Mucosa of rectum (tissue), 2 donors: ENCODE measurements at regions not wholly inside any gene's neighbourhood (a gene's known extent, or its start where the extent isn't known, plus 50 kb on each side); places are given as distances from the start of the nearest gene placed in this dataset.

Experiments used
- H3K27ac ChIP-seq, 2 donors: one replicate each; pipeline ENCODE4 v1.7.0; 2013; ENCODE audit warnings: inconsistent platforms in 2 of 2, low read depth in 2 of 2, low read length in 2 of 2
- H3K27me3 ChIP-seq, 2 donors: one replicate each; pipeline ENCODE4 v1.7.0; 2013; ENCODE audit warnings: low read length in 2 of 2; ENCODE audit not compliant: control insufficient read depth in 2 of 2, insufficient read depth in 2 of 2
- H3K36me3 ChIP-seq, 2 donors: one replicate each; pipeline ENCODE4 v1.7.0; 2013; ENCODE audit warnings: low read length in 2 of 2; ENCODE audit not compliant: control insufficient read depth in 2 of 2, insufficient read depth in 2 of 2
- H3K4me1 ChIP-seq, 2 donors: one replicate each; pipeline ENCODE4 v1.7.0; 2013; ENCODE audit warnings: low read length in 2 of 2, mild to moderate bottlenecking in 1 of 2; ENCODE audit not compliant: control insufficient read depth in 2 of 2, insufficient read depth in 2 of 2
- H3K4me3 ChIP-seq, 2 donors: one replicate each; pipeline ENCODE4 v1.7.0; 2013; ENCODE audit warnings: low read length in 2 of 2
- H3K9ac ChIP-seq, 2 donors: one replicate each; pipeline ENCODE4 v1.7.0; 2013; ENCODE audit warnings: low read length in 2 of 2, low read depth in 1 of 2, mild to moderate bottlenecking in 1 of 2
- H3K9me3 ChIP-seq, 2 donors: one replicate each; pipeline ENCODE4 v1.7.0; 2013; ENCODE audit warnings: low read length in 2 of 2; ENCODE audit not compliant: control insufficient read depth in 2 of 2
- donor health status: healthy.
- donor health status: Normal muscosa, but diverticular disease.

DNA sequence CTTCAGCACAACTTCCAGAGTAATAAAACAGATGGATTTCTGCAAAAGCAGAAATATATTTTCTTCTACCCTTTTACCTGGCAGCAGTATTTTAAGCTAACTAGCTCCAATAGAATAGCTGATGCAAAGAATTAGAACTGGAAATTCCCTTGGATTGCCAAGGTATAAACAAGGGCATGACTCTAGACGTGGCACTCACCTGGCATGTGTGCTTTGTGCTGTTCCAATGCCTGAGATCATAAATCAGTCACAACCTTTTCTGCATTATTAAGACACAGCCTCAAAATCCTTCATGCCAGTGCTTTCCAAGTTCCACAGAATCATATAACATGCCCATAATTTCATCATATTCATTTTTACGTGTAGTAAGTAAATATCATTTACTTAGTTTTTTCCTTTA lies 1048.7 kb downstream of the ADGRL2 start:
- Histone ChIP-seq H3K9ac (no peak overlapping the region), H3K4me3 (no peak overlapping the region), H3K27me3 (no peaks in the 10 kb centered on the region), H3K9me3 (no peaks in the 10 kb centered on the region), H3K36me3 (no peaks in the 10 kb centered on the region), H3K27ac (no peak overlapping the region), H3K4me1 (no peaks in the 10 kb centered on the region)

DNA sequence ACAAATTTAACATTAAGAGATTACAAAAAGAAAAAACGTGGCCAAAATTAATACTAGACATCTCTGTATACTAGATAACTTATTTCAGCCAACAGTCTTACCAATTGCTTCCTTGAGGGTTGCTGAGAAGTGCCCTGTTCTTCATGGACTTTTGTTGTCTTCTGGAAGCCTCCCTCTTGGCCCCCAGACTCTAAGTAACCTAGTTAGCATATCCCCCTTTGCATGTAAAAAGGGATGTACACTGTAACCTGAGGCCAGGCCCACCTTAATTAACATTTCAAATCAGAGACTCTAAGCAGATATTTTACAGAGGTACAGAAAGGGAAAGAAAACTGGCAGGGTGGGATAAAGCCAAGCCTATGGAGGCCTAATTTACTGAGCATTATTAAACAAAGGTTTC lies 1047.3 kb downstream of the ADGRL2 start:
- Histone ChIP-seq H3K4me1 (no peaks in the 10 kb centered on the region), H3K9me3 (no peaks in the 10 kb centered on the region), H3K27ac (no peak overlapping the region), H3K4me3 (no peak overlapping the region), H3K9ac (no peak overlapping the region), H3K36me3 (no peaks in the 10 kb centered on the region), H3K27me3 (no peaks in the 10 kb centered on the region)

DNA sequence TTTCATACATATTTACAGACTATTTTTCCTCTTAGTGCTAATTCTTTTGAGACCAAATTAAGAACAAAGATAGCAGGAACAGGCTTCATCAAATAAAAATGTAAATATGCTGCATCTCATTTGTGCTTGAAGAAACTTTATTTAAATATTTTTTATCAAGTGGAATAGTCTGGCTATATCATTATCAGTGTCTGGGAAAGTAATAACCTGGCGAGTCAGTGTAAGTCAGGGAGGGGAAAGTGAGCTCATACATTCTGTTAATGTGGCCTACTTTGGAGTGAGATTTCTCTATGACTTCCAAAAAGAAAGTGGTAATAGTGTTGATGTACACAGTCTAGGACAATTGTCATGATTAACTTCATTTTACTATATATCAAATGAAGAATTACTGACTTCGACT lies 1045.1 kb downstream of the ADGRL2 start:
- Histone ChIP-seq H3K9me3 (no peaks in the 10 kb centered on the region), H3K27me3 (no peaks in the 10 kb centered on the region), H3K4me1 (no peaks in the 10 kb centered on the region), H3K9ac (no peak overlapping the region), H3K4me3 (no peak overlapping the region), H3K36me3 (no peaks in the 10 kb centered on the region), H3K27ac (no peak overlapping the region)

DNA sequence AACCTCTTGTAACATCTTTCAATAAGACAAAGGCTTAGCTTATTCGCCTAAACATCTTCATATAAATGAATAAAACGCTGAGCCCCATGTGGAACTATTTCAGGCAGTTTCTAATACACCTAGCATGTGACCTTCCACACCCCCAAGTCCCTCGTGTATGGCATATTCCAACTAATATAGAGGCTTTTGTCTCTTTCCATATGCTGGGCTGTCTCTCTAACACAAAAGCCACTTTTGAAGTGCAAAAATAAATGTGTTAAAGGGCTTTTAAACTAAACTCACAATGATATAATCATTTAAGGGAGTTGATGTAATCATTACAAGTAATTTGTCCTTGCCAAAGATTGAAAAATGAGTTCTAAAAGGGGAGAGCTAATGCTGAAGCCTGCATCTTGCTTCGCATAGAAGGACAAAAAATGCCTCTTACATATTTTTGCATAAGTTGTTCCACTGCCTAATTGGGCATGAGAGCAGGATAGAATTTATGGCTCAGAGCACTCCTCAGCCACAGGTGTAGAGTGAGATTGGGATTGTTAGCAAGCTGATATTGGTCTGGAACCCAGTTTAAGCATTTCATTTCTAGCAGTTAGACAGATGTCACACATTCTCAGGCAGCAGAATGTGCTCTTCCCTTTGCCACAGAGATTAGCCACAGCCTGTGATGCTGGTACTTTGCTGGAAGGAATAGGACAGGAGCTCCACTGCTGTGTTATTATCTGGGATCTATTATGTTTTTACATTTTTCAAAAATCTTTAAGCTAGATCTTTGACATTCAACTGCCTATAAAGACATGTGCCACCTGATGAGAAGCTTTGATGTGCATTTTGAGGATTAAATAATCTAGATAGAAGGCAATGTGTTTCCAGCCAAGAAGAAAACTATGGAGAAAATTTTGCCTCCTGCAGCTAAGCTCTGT lies 1044.4 kb downstream of the ADGRL2 start:
- Histone ChIP-seq H3K36me3 (no peaks in the 10 kb centered on the region), H3K9me3 (no peaks in the 10 kb centered on the region), H3K4me3 (no peak overlapping the region), H3K27me3 (no peaks in the 10 kb centered on the region), H3K27ac (no peak overlapping the region), H3K9ac (no peak overlapping the region), H3K4me1 (no peaks in the 10 kb centered on the region)

DNA sequence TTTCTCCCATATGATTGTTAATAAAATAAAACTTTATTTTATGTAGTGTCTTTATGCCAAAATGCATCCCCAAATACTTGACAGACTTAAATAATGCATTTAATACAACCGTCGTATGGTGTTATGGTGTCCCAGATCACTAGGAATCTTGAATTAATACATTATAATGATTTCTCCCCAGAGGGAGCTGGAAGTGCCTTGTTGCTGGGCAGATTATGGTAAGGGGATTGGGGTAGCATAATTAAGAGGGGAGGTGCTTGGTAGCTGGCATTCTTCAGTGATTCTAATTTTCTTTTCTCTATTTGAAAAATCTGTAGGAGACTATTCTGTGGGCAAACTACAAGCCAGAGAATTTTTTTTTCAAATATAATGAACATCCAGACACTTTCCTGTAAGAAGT lies 1043.7 kb downstream of the ADGRL2 start:
- Histone ChIP-seq H3K36me3 (no peaks in the 10 kb centered on the region), H3K4me1 (no peaks in the 10 kb centered on the region), H3K9me3 (no peaks in the 10 kb centered on the region), H3K27me3 (no peaks in the 10 kb centered on the region), H3K4me3 (no peak overlapping the region), H3K9ac (no peak overlapping the region), H3K27ac (no peak overlapping the region)

DNA sequence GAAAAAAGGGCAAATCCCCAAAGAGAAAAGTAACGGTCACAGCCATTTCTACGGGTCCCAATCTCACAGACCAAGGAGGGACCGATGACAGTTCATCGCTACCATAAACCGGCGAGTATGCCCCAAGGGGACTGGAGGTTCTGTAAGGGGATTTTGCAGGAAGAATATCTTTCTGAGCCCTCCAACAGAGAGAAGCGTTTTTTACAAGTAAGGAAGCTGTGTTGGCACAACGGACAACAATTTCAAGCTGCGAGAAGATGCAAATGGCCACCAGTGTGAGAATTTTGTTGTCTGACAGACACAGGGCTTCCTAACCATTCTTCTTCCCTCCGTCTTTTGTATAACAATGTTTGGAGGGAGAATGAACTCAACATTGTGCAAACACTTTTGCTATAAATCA lies 1043.1 kb downstream of the ADGRL2 start:
- no peaks in the 10 kb centered on the region for H3K27me3 ChIP-seq
- H3K9me3 ChIP-seq: no peaks in the 10 kb centered on the region
- H3K27ac ChIP-seq: no peak overlapping the region
- no peak overlapping the region for H3K4me3 ChIP-seq
- H3K4me1 ChIP-seq: no peaks in the 10 kb centered on the region
- no peak overlapping the region for H3K9ac ChIP-seq
- no peaks in the 10 kb centered on the region for H3K36me3 ChIP-seq

DNA sequence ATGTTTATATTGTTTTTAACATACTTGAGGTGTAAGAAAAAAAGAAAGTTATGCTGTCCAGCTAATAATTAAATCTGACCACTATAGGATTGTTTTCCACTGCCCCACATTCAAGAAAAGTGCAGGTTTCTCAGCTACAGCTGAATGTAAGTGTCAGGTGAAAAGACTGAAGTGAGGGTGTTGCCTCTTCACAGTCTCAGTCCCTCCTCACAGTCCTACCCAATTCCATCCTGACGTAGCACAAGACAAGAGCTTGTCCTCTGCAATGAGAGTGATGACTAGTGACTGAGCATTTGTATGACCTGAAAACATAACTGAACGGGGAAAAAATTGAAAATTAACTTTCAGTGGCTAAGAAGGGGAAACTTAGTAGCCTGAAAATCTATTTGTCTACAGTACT lies 1039.5 kb downstream of the ADGRL2 start:
- H3K27ac ChIP-seq: no peak overlapping the region
- H3K27me3 ChIP-seq: no peaks in the 10 kb centered on the region
- H3K4me1 ChIP-seq: no peaks in the 10 kb centered on the region
- no peak overlapping the region for H3K9ac ChIP-seq
- H3K36me3 ChIP-seq: no peaks in the 10 kb centered on the region
- H3K4me3 ChIP-seq: no peak overlapping the region
- no peaks in the 10 kb centered on the region for H3K9me3 ChIP-seq

DNA sequence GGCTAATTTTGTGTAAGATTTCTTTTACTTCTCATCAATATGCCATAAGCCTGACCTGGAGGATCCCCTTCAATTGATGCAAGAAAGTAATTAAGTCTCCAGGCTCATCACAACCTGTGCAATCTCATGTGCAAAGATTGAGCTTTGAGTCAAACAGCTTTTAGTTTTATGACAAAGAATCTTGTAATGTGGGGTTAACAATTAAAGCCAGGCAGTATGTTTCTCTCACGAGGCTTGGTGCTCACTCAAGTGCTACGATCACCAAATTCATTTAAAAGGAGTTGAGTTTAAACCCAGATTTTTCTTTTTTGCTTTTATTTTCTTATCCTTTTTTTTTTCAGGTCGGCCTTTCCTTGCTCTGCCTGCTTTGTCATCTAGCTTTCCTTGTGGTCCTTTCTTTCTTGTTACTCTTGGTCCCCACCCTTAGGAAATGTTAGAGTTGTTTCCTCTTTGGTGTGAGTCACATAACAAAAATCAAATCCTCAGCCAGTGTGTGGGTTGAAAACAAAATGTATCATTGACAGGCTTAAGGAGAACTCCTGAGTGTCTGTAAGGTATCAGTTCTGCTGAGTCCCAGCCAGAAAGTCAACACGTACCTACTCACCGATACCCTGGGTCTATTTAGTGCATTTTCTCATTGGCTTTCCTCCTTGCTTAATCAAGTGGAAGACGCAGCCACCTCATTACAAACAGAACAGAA lies 1037.2 kb downstream of the ADGRL2 start:
- no peaks in the 10 kb centered on the region for H3K27me3 ChIP-seq
- no peaks in the 10 kb centered on the region for H3K9me3 ChIP-seq
- H3K36me3 ChIP-seq: no peaks in the 10 kb centered on the region
- H3K4me1 ChIP-seq: no peaks in the 10 kb centered on the region
- H3K4me3 ChIP-seq: no peak overlapping the region
- H3K27ac ChIP-seq: no peak overlapping the region
- no peak overlapping the region for H3K9ac ChIP-seq

DNA sequence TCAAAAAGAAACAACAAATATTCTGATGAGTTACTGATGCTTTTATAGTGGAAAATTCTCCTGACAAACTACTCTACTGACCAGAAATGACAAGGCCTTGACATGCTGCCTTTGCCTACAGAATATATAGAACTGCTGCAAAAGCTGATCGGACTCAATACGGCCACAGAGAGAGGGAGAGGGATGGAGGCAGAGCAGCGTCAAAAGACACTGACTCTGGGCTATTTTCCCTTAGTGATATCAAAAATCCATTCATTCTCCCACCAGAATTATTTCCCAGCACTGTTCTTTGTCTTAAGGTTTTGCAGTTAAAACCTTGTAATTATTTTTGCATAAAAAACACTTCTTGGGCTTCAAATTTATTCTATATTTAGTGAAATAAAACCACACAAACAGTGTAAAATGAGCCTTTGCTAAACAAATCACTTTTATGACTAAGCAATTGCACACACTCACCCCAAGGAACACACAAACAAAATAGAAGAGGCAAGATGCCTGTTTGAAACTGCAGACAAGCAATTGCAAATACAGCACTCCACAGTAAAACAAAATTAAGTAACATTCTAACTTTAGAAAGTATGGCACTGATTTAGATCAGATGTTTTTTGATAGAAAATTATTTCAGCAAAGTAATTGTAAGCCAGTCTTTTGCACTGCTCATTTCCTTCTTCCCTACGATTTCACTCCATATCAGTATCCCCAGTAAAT lies 1036.4 kb downstream of the ADGRL2 start:
- no peak overlapping the region for H3K27ac ChIP-seq
- H3K4me1 ChIP-seq: no peaks in the 10 kb centered on the region
- no peak overlapping the region for H3K4me3 ChIP-seq
- no peaks in the 10 kb centered on the region for H3K27me3 ChIP-seq
- no peaks in the 10 kb centered on the region for H3K36me3 ChIP-seq
- H3K9ac ChIP-seq: no peak overlapping the region
- no peaks in the 10 kb centered on the region for H3K9me3 ChIP-seq
